ENCODE measurements at regions not wholly inside any gene's neighbourhood (a gene's known extent, or its start where the extent isn't known, plus 50 kb on each side); places are given as distances from the start of the nearest gene placed in this dataset.

DNA sequence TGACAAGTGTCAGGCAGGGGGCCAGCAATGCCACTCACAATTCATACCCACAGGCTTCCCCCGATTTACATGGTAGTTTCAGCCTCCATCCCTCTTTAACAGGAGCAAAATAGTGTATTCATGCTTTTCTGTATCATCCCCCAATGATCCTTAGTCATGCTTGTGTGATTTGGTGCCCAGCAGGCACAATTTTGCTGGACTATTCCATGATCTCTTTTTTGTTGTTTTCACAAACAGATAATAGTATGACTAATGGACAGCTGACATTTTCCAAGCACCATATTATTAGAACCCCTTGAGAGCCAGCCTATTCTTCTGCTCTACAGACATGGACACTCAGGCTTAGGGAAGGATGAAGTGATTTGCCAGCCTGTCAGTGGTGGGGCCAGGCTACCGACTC lies 128.2 kb upstream of the RIPOR2 start:
- Histone ChIP-seq H3K4me1 (ENCODE audit: control extremely low read depth in 1 of 4, control insufficient read depth in 4 of 4, insufficient read depth in 4 of 4, low read length in 3 of 4) (peaks cover 0 to 19% (median 6%) of the 10 kb centered on the region in 4 experiments), H3K27me3 (replicated peaks in 2 of 5; ENCODE audit: control insufficient read depth in 4 of 5, insufficient read depth in 5 of 5, low read length in 4 of 5) (no peaks in the 10 kb centered on the region), H3K4me3 (ENCODE audit: control insufficient read depth in 1 of 7, extremely low read depth in 1 of 7, insufficient read depth in 4 of 7, low read depth in 2 of 7, low read length in 6 of 7) (no peak overlapping the region), H3K36me3 (ENCODE audit: control insufficient read depth in 4 of 4, insufficient read depth in 4 of 4, low read length in 3 of 4) (no peaks in the 10 kb centered on the region), H3K9me3 (ENCODE audit: control extremely low read depth in 1 of 5, control insufficient read depth in 4 of 5, insufficient read depth in 2 of 5, low read depth in 1 of 5, low read length in 4 of 5) (peaks cover 0 to 2% (median 0%) of the 10 kb centered on the region in 5 experiments), H3K27ac (ENCODE audit: insufficient read depth in 1 of 2, low read depth in 1 of 2, low read length in 2 of 2, poor library complexity in 1 of 2, severe bottlenecking in 2 of 2) (no peak overlapping the region)
- ChIA-PET CTCF (interaction anchor here (0.8 to 2.1 kb wide), 4 partner anchors 12 to 73 kb away, joined by 3 to 7 read pairs (median 4); no protein-coding TSS in a partner anchor), POLR2A (no interaction called here)
- DNase-seq: no peak
- WGBS (ENCODE audit: insufficient coverage): 100% methylated on average over 1 of the region's 2 CpGs

GRCh38 chr6:25065666-25066065 lies 129.9 kb upstream of the RIPOR2 start:
- Histone ChIP-seq H3K4me1 (ENCODE audit: control extremely low read depth in 1 of 4, control insufficient read depth in 4 of 4, insufficient read depth in 4 of 4, low read length in 3 of 4) (peaks cover 0 to 18% (median 7%) of the 10 kb centered on the region in 4 experiments), H3K27ac (ENCODE audit: insufficient read depth in 1 of 2, low read depth in 1 of 2, low read length in 2 of 2, poor library complexity in 1 of 2, severe bottlenecking in 2 of 2) (no peak overlapping the region), H3K36me3 (ENCODE audit: control insufficient read depth in 4 of 4, insufficient read depth in 4 of 4, low read length in 3 of 4) (no peaks in the 10 kb centered on the region), H3K4me3 (ENCODE audit: control insufficient read depth in 1 of 7, extremely low read depth in 1 of 7, insufficient read depth in 4 of 7, low read depth in 2 of 7, low read length in 6 of 7) (no peak overlapping the region), H3K9me3 (ENCODE audit: control extremely low read depth in 1 of 5, control insufficient read depth in 4 of 5, insufficient read depth in 2 of 5, low read depth in 1 of 5, low read length in 4 of 5) (peaks cover 0 to 2% (median 0%) of the 10 kb centered on the region in 5 experiments), H3K27me3 (replicated peaks in 2 of 5; ENCODE audit: control insufficient read depth in 4 of 5, insufficient read depth in 5 of 5, low read length in 4 of 5) (no peaks in the 10 kb centered on the region)
- ChIA-PET CTCF (interaction anchor here (0.9 to 2.0 kb wide), 6 partner anchors 11 to 49 kb away, joined by 3 to 6 read pairs (median 4); no protein-coding TSS in a partner anchor), POLR2A (interaction anchor here (0.8 kb wide), 1 partner anchor 1917 kb away, joined by 3 read pairs; no protein-coding TSS in a partner anchor)
- 63% methylated on average over 1 of the region's 3 CpGs for WGBS (ENCODE audit: insufficient coverage)
- DNase-seq: peak in 1 of 3 donors; percentile 32

GRCh38 chr6:25066593-25066992 lies 130.8 kb upstream of the RIPOR2 start:
- Histone ChIP-seq H3K9me3 (ENCODE audit: control extremely low read depth in 1 of 5, control insufficient read depth in 4 of 5, insufficient read depth in 2 of 5, low read depth in 1 of 5, low read length in 4 of 5) (peaks cover 0 to 2% (median 0%) of the 10 kb centered on the region in 5 experiments), H3K4me1 (ENCODE audit: control extremely low read depth in 1 of 4, control insufficient read depth in 4 of 4, insufficient read depth in 4 of 4, low read length in 3 of 4) (peaks cover 0 to 14% (median 8%) of the 10 kb centered on the region in 4 experiments), H3K36me3 (ENCODE audit: control insufficient read depth in 4 of 4, insufficient read depth in 4 of 4, low read length in 3 of 4) (no peaks in the 10 kb centered on the region), H3K27ac (ENCODE audit: insufficient read depth in 1 of 2, low read depth in 1 of 2, low read length in 2 of 2, poor library complexity in 1 of 2, severe bottlenecking in 2 of 2) (no peak overlapping the region), H3K4me3 (ENCODE audit: control insufficient read depth in 1 of 7, extremely low read depth in 1 of 7, insufficient read depth in 4 of 7, low read depth in 2 of 7, low read length in 6 of 7) (no peak overlapping the region), H3K27me3 (replicated peaks in 2 of 5; ENCODE audit: control insufficient read depth in 4 of 5, insufficient read depth in 5 of 5, low read length in 4 of 5) (no peaks in the 10 kb centered on the region)
- CTCF ChIA-PET: interaction anchor here (0.6 to 2.0 kb wide), 4 partner anchors 15 to 45 kb away, joined by 3 to 6 read pairs (median 4); no protein-coding TSS in a partner anchor
- no peak for DNase-seq
- 100% methylated on average over 1 of the region's 1 CpG for whole genome bisulfite sequencing (ENCODE audit: insufficient coverage)
- POLR2A ChIA-PET: interaction anchor here (0.8 kb wide), 1 partner anchor 29 kb away, joined by 3 read pairs; no protein-coding TSS in a partner anchor

GRCh38 chr6:25068866-25069265 lies 133.1 kb upstream of the RIPOR2 start:
- Histone ChIP-seq H3K9me3 (ENCODE audit: control extremely low read depth in 1 of 5, control insufficient read depth in 4 of 5, insufficient read depth in 2 of 5, low read depth in 1 of 5, low read length in 4 of 5) (peaks cover 0 to 3% (median 0%) of the 10 kb centered on the region in 5 experiments), H3K27me3 (replicated peaks in 2 of 5; ENCODE audit: control insufficient read depth in 4 of 5, insufficient read depth in 5 of 5, low read length in 4 of 5) (no peaks in the 10 kb centered on the region), H3K27ac (ENCODE audit: insufficient read depth in 1 of 2, low read depth in 1 of 2, low read length in 2 of 2, poor library complexity in 1 of 2, severe bottlenecking in 2 of 2) (no peak overlapping the region), H3K4me3 (ENCODE audit: control insufficient read depth in 1 of 7, extremely low read depth in 1 of 7, insufficient read depth in 4 of 7, low read depth in 2 of 7, low read length in 6 of 7) (no peak overlapping the region), H3K36me3 (ENCODE audit: control insufficient read depth in 4 of 4, insufficient read depth in 4 of 4, low read length in 3 of 4) (no peaks in the 10 kb centered on the region), H3K4me1 (ENCODE audit: control extremely low read depth in 1 of 4, control insufficient read depth in 4 of 4, insufficient read depth in 4 of 4, low read length in 3 of 4) (peaks cover 0 to 3% (median 1%) of the 10 kb centered on the region in 4 experiments)
- ChIA-PET POLR2A (interaction anchor here (0.7 kb wide), 2 partner anchors 12 to 211 kb away, joined by 3 read pairs; no protein-coding TSS in a partner anchor), CTCF (interaction anchor here (0.9 to 5.1 kb wide), 8 partner anchors 9 to 219 kb away, joined by 3 to 39 read pairs (median 4); no protein-coding TSS in a partner anchor)
- DNase-seq: no peak
- 100% methylated on average over 2 of the region's 2 CpGs for WGBS (ENCODE audit: insufficient coverage)

- Histone ChIP-seq H3K27ac (ENCODE audit: insufficient read depth in 1 of 2, low read depth in 1 of 2, low read length in 2 of 2, poor library complexity in 1 of 2, severe bottlenecking in 2 of 2) (peak overlapping the region in 1 of 2 experiments; percentile 26), H3K27me3 (replicated peaks in 2 of 5; ENCODE audit: control insufficient read depth in 4 of 5, insufficient read depth in 5 of 5, low read length in 4 of 5) (no peaks in the 10 kb centered on the region), H3K9me3 (ENCODE audit: control extremely low read depth in 1 of 5, control insufficient read depth in 4 of 5, insufficient read depth in 2 of 5, low read depth in 1 of 5, low read length in 4 of 5) (peaks cover 0 to 3% (median 0%) of the 10 kb centered on the region in 5 experiments), H3K4me1 (ENCODE audit: control extremely low read depth in 1 of 4, control insufficient read depth in 4 of 4, insufficient read depth in 4 of 4, low read length in 3 of 4) (peaks cover 0 to 7% (median 1%) of the 10 kb centered on the region in 4 experiments), H3K36me3 (ENCODE audit: control insufficient read depth in 4 of 4, insufficient read depth in 4 of 4, low read length in 3 of 4) (no peaks in the 10 kb centered on the region), H3K4me3 (ENCODE audit: control insufficient read depth in 1 of 7, extremely low read depth in 1 of 7, insufficient read depth in 4 of 7, low read depth in 2 of 7, low read length in 6 of 7) (peak overlapping the region in 1 of 7 experiments; percentile 42)
- WGBS (ENCODE audit: insufficient coverage): 12% methylated on average over 7 of the region's 13 CpGs
- peak; percentile 88 to 94 (median 93) for DNase-seq
- ChIA-PET CTCF (interaction anchor here (0.9 to 5.1 kb wide), 36 partner anchors 8 to 265 kb away, joined by 3 to 39 read pairs (median 4); no protein-coding TSS in a partner anchor), POLR2A (interaction anchor here (0.7 to 1.1 kb wide), 2 partner anchors 44 to 219 kb away, joined by 3 to 4 read pairs; no protein-coding TSS in a partner anchor)
Measured at GRCh38 chr6:25070547-25071366, 135.0 kb upstream of the RIPOR2 start.

- Histone ChIP-seq H3K4me3 (ENCODE audit: control insufficient read depth in 1 of 7, extremely low read depth in 1 of 7, insufficient read depth in 4 of 7, low read depth in 2 of 7, low read length in 6 of 7) (no peak overlapping the region), H3K27ac (ENCODE audit: insufficient read depth in 1 of 2, low read depth in 1 of 2, low read length in 2 of 2, poor library complexity in 1 of 2, severe bottlenecking in 2 of 2) (no peak overlapping the region), H3K27me3 (replicated peaks in 2 of 5; ENCODE audit: control insufficient read depth in 4 of 5, insufficient read depth in 5 of 5, low read length in 4 of 5) (no peaks in the 10 kb centered on the region), H3K4me1 (ENCODE audit: control extremely low read depth in 1 of 4, control insufficient read depth in 4 of 4, insufficient read depth in 4 of 4, low read length in 3 of 4) (peaks cover 0 to 10% (median 0%) of the 10 kb centered on the region in 4 experiments), H3K9me3 (ENCODE audit: control extremely low read depth in 1 of 5, control insufficient read depth in 4 of 5, insufficient read depth in 2 of 5, low read depth in 1 of 5, low read length in 4 of 5) (peaks cover 0 to 2% (median 0%) of the 10 kb centered on the region in 5 experiments), H3K36me3 (ENCODE audit: control insufficient read depth in 4 of 4, insufficient read depth in 4 of 4, low read length in 3 of 4) (peaks cover 7 to 29% (median 15%) of the 10 kb centered on the region in 4 experiments)
- ChIA-PET CTCF (interaction anchor here (0.6 kb wide), 1 partner anchor 145 kb away, joined by 3 read pairs; no protein-coding TSS in a partner anchor), POLR2A (no interaction called here)
- no CpG with 5 or more reads among the region's 1 CpG for WGBS (ENCODE audit: insufficient coverage)
- DNase-seq: no peak
Measured at GRCh38 chr6:25078141-25078540, 142.4 kb upstream of the RIPOR2 start.

Data from common myeloid progenitor, CD34-positive (primary cell).